NCI-H524 (cell line): ENCODE measurements at regions not wholly inside any gene's neighbourhood (a gene's known extent, or its start where the extent isn't known, plus 50 kb on each side); places are given as distances from the start of the nearest gene placed in this dataset.

Experiments
- DNase-seq, 2 experiments: peaks; one replicate each; lab custom pipeline; 2025; lab: John Stamatoyannopoulos, UW

DNA sequence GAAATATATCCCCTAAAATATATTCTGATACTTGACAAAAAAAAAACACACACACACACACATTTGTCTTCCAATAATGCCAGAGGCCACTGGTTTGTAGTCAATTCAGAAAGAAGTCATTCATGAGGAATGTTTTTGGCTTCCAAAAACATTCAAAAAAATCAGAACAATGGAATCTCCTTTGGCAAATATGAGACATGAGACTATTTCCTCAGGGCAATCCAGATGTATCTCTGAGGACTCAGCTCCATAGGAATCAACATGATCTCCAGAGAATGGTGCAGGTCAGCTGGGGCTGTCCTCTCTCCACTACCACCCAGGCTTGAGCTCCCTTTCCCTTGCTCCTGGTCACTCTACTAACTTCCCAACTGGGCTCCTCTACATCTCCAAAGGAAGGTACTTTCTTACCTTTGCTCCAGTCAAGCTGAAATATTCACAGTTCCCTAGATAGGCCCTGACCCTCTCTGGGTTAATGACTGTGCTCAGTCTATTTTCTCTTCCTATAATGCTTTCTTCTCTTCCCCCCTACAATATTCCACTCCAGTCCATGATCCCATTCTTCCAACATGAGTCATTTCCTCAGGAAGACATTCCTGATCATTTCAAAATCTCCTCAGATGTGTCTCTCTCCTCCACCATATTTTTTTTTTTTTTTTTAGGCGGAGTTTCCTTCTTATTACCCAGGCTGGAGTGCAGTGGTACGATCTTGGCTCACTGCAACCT lies 145.3 kb downstream of the C1D start:
- no peak for DNase-seq

DNA sequence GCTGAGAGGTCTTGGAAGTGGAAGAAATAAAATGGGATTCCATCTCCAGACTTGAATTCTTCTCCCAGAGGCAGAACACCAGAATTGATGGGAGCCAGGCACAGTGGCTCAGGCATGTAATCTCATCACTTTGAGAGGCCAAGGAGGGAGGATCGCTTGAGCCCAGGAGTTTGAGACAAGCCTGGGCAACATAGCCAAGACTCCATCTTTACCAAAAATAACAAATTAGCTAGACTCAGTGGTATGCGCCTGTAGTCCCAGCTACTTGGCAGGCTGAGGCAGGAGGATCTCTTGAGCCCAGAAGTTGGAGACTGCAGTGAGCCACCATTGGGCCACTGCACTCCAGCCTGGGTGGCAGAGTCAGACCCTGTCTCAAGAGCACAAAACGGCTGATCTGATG lies 144.3 kb downstream of the C1D start:
- no peak for DNase-seq

DNA sequence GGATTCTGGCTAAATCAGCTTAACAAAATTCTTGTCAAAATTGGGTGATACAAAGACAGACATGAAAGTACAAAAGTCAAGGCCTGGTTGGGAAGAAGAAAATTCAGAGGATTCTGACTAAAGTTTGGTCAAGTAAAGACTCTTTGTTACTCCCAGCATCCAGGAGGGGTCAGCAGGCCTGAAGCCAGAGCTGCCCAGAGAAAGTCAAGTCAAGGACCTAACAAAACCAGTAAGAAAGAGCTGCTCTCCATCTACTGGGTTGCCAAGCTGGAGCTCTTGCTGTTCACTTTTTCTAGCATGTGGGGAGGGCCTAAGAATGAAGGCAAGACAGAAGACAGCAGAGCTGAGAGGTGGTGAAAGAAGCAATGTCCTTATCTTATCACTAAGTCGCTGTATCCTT lies 143.3 kb downstream of the C1D start:
- DNase-seq, result no peak

DNA sequence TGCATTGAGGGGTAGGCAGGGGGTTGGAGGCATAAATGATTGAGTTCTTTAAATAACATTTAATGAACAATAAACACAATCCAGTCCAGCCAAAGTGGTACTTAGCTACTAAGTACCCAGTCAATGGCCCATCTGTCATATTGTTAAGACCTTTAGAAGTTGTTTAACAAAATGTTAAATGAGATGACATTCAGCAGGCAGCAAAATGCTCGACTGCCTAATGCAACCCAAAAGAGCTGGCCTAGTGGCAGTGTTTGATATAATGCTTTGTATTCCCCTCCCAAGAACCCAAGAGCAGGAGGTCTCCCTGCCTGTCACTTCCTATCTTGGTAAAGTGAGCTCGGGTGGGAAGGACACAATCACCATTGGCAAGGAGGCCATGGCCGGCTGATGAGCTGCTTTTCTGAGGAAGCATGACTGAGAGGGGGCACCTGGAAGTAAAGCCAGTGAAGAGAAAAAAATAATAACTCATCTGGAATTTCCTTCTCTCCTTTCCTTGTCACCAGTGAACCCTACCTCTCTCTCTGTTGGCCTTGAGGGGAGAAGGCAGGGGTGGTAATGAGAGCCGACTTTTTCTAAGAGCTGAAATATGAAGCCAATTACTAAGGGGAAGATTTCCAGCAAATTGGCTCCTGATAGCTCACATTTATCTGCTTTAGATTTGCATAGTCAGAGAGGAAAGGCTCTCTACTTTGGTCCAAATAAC lies 140.6 kb downstream of the C1D start:
- DNase-seq, result peak; percentile 77 to 94

- DNase-seq, result peak; percentile 52 to 66
Observed at GRCh38 chr2:67923696-67924095, 139.1 kb downstream of the C1D start.

GRCh38 chr2:67927501-67927900 lies 135.3 kb downstream of the C1D start:
- DNase-seq, result peak; percentile 63 to 72

- DNase-seq, result peak; percentile 81 to 93
Observed at GRCh38 chr2:67930156-67930555, 132.6 kb downstream of the C1D start.

- no peak for DNase-seq
Observed at GRCh38 chr2:67936969-67937368, 125.8 kb downstream of the C1D start.

- no peak for DNase-seq
Observed at GRCh38 chr2:67938053-67938452, 124.8 kb downstream of the C1D start.

GRCh38 chr2:67945056-67945455 lies 117.7 kb downstream of the C1D start:
- no peak for DNase-seq

- DNase-seq, result no peak
Observed at GRCh38 chr2:67945940-67946339, 116.9 kb downstream of the C1D start.

DNA sequence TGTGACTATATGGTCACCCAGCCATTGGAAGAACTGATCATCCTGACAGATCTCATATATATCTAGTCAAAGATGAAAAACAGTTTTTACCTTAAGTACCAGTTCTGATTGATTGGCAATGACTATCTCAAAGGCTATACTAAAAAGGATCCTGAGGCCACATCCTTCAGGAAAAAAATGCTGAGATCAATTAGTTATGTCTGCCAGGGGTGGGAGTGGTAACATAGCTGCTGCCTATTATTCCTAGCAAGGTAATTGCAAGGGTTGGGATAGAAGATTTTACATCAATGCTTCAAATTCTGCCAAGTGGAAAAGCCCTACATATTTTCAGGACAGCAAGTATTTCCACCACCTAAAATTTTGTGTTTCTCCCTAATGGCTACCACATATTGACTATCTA lies 114.7 kb downstream of the C1D start:
- DNase-seq, result no peak

DNA sequence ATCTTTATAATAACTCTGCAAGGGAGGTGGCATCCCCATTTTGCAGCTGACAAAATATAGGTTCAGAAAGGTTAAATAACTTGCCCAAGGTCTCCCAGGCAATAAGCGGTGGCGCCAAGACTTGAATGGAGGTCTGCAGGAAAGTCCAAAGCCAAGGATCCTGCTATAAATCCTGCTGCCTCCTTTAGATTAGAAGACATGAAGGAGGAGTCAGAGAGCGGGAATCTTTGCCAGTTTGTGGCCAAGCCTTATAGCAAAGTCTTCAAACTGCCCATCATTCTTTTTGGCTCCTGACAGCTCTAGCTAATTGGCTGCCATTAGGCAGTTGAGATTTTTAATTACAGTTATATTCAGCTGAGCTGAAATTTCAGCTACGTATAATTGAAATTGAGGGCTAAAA lies 114.3 kb downstream of the C1D start:
- no peak for DNase-seq

GRCh38 chr2:67950018-67950417 lies 112.8 kb downstream of the C1D start:
- DNase-seq, result no peak

GRCh38 chr2:67950919-67951318 lies 111.9 kb downstream of the C1D start:
- DNase-seq, result peak in 1 of 2 experiments; percentile 52

GRCh38 chr2:67952066-67952465 lies 110.7 kb downstream of the C1D start:
- no peak for DNase-seq

GRCh38 chr2:67954093-67954748 lies 108.6 kb downstream of the C1D start:
- DNase-seq, result peak; percentile 89 to 98

DNA sequence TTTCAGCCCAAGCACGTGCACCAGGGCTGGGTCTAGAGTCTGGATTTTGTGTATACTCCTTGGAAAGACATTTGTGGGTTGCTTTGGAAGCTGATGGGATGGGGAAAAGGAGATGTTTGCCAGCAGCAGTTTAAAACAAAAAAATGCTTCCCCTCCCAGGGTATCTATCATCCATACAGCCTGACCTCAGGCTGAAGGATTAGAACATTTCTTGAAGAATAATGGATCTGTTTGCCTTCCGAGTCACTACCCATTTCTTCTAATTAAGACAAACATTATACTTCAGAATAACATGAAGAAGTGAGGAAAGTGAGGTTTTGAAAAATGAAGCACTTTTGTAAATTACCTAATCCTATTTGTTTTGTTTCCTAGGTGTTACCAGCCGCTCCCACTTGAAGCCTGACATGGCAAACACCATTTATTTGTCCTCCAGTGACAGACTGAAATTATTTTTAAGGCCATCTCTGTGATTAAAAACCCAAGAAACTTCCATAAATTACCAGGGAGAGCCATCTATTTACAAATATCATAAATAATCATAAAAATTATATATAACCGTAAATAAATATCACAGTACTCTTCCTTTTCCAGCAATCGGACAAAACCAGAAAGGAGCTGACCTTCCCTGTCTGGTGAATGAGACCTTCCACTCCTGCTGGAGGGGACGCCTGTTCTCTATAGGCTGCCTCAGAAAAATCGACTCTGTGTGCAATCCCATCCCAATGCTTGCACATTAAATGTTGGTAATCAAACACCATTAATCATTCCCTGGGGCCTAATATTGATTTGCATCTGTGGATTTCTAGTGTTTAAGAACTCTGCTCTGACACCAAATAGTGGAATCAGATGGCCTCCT lies 106.8 kb downstream of the C1D start:
- no peak for DNase-seq

DNA sequence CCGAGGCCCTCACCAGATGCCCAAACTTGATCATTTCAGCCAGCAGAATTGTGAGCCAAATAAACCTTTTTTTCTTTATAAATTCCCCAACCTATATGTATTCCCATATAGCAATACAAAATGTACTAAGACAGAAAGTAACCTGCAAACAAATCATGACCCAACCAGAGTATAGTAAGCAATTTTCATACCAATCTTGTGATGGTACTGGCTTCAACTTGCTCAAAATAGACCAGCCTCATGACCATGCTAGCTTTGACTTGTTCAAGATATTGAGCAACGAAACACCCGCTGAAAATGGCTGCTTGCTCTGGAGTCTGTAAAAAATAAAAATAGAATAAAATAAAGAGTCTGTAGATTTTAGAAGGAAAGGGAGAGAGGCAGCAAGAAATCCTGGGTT lies 97.6 kb downstream of the C1D start:
- DNase-seq, result no peak

- no peak for DNase-seq
Observed at GRCh38 chr2:67970071-67970470, 92.7 kb downstream of the C1D start.

DNA sequence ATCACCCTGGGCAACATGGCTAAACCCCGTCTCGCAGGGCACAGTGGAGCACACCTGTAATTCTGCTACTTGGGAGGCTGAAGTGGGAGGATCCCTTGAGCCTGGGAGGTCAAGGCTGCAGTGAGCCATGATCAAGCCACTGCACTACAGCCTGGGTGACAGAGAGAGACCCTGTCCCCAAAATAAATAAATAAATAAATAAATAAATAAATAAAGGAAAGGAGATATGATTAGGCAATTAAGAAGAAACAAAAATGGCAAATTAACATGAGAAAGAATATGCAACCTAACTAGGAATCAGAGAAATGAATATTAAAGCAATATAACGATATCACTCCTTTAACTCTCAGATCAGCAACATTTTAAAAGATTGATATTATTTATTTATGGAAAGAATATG lies 92.3 kb downstream of the C1D start:
- no peak for DNase-seq
